ENCODE measurements at regions not wholly inside any gene's neighbourhood (a gene's known extent, or its start where the extent isn't known, plus 50 kb on each side); places are given as distances from the start of the nearest gene placed in this dataset.

DNA sequence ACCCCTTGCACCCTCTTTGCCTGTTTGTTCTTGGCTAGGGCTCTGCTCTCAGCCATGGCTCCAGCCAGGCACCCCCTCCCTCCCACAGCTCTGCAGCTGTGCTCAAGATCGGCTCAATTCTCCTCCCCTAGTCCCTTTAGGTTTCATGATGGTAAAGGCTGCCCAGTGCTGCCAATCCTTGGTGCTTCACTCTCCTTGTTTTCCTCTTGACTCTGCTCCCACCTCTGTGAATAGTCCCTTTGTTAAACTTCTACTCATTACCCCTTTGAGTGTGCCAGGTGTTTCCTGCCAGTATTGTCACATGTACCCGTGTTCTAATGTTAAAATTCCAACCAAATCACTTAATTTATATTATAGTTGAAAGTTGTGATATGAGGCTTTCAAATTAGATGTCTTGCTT lies 101.0 kb upstream of the CERS6 start:
- TF ChIP-seq, protein P1, sequence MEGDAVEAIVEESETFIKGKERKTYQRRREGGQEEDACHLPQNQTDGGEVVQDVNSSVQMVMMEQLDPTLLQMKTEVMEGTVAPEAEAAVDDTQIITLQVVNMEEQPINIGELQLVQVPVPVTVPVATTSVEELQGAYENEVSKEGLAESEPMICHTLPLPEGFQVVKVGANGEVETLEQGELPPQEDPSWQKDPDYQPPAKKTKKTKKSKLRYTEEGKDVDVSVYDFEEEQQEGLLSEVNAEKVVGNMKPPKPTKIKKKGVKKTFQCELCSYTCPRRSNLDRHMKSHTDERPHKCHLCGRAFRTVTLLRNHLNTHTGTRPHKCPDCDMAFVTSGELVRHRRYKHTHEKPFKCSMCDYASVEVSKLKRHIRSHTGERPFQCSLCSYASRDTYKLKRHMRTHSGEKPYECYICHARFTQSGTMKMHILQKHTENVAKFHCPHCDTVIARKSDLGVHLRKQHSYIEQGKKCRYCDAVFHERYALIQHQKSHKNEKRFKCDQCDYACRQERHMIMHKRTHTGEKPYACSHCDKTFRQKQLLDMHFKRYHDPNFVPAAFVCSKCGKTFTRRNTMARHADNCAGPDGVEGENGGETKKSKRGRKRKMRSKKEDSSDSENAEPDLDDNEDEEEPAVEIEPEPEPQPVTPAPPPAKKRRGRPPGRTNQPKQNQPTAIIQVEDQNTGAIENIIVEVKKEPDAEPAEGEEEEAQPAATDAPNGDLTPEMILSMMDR (IDR thresholded peaks at IDR 0.05) = no peak
- H3K4me3 Mint-ChIP-seq (ENCODE audit: unreplicated experiment) = no peak overlapping the region
- DNase-seq (ENCODE audit: low spot score) = no peak
- H3K4me1 Mint-ChIP-seq (ENCODE audit: low read depth) = peaks cover 5% of the 10 kb centered on the region
- H3K36me3 Mint-ChIP-seq (ENCODE audit: low read depth) = peaks cover 8% of the 10 kb centered on the region
- no peak overlapping the region for H3K27ac Mint-ChIP-seq (ENCODE audit: unreplicated experiment)
- H3K27me3 Mint-ChIP-seq (ENCODE audit: low read depth) = peaks cover 5% of the 10 kb centered on the region
- H3K9me3 Mint-ChIP-seq (ENCODE audit: low read depth) = peaks cover 10% of the 10 kb centered on the region

DNA sequence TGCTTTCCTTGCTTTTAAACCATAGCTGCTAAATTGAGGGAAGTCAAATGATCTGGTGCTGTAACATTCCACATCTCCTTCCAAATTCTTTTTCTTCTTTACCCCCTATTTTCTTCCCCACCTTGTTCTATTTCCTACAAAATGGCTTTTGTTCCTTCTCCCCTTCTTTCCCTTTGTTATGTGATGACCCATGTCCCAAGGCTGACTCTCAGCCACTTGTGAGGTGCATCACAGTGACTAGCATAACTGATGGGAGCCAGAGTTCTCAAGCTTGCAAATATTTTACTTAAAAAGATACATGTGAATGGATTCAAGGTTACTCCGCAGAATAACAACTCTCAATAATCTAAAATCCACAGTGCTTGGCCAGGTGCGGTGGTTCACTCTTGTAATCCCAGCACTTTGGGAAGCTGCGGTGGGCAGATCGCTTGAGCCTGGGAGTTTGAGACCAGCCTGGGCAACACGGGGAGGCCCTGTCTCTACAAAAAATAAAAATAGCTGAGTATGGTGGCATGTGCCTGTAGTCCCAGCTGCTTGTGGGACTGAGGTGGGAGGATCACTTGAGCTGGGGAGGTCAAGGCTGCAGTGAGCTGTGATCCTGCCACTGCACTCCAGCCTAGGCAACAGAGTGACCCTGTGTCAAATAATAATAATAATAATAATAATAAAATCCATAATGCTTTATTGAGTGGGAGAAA lies 100.1 kb upstream of the CERS6 start:
- Mint-ChIP-seq H3K27me3 (ENCODE audit: low read depth) (peaks cover 5% of the 10 kb centered on the region), H3K4me1 (ENCODE audit: low read depth) (peaks cover 5% of the 10 kb centered on the region), H3K4me3 (ENCODE audit: unreplicated experiment) (no peak overlapping the region), H3K27ac (ENCODE audit: unreplicated experiment) (no peak overlapping the region), H3K36me3 (ENCODE audit: low read depth) (peaks cover 8% of the 10 kb centered on the region), H3K9me3 (ENCODE audit: low read depth) (peaks cover 10% of the 10 kb centered on the region)
- TF ChIP-seq, protein P1 (IDR thresholded peaks at IDR 0.05) = no peak
- DNase-seq (ENCODE audit: low spot score) = no peak

DNA sequence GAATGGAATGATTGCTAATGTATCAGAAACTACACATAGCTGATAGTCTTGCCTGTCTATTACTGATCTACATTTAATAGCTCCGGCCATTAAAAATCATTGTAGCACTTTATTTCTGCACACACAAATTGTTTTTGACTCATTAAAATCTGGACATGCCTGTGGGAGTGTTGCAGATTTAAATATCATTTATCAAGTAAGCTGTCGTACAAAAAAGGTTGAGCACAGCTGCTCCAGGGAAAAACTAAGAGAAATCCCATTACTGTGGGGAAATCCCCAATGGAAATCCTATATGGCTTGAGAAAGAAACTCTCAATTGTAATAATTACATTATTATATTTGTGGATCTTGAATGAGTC lies 99.6 kb upstream of the CERS6 start:
- H3K27me3 Mint-ChIP-seq (ENCODE audit: low read depth) = peaks cover 5% of the 10 kb centered on the region
- TF ChIP-seq, protein P1 (IDR thresholded peaks at IDR 0.05) = no peak
- no peak overlapping the region for H3K27ac Mint-ChIP-seq (ENCODE audit: unreplicated experiment)
- H3K4me3 Mint-ChIP-seq (ENCODE audit: unreplicated experiment) = no peak overlapping the region
- H3K4me1 Mint-ChIP-seq (ENCODE audit: low read depth) = peaks cover 3% of the 10 kb centered on the region
- no peak for DNase-seq (ENCODE audit: low spot score)
- H3K36me3 Mint-ChIP-seq (ENCODE audit: low read depth) = peaks cover 8% of the 10 kb centered on the region
- H3K9me3 Mint-ChIP-seq (ENCODE audit: low read depth) = peaks cover 10% of the 10 kb centered on the region

DNA sequence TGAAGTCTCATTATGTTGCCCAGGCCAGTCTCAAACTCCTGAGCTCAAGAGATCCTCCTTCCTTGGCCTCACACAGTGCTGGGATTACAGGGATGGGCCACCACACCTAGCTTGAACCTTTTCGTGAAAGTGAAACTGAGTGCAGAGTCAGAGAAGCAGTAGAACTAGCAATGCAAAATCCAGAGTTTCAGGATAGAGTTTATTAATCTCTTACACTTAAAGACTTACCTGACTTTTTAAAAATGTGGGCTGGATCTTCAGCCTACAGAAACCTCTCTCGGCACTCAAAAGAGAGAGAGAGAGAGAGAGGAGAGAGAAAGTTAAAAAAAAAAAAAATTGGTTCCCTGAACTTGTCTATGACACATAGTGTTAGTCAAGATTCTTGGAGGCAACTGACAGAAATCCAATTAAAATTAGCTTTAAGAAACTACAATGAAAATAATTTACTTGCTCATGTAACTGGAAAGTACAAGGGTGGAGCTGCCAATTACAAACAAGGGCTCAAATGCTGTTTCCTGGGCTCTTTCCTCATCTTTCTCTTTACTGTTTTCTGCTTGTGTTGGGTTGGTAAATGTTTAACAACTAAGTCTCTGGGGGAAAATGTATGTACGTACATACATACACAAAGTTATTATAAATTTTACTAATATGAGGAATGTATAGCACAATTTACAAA lies 98.1 kb upstream of the CERS6 start:
- Mint-ChIP-seq H3K27me3 (ENCODE audit: low read depth) (peaks cover 5% of the 10 kb centered on the region), H3K4me1 (ENCODE audit: low read depth) (no peaks in the 10 kb centered on the region), H3K36me3 (ENCODE audit: low read depth) (peaks cover 8% of the 10 kb centered on the region), H3K9me3 (ENCODE audit: low read depth) (peaks cover 9% of the 10 kb centered on the region), H3K4me3 (ENCODE audit: unreplicated experiment) (no peak overlapping the region), H3K27ac (ENCODE audit: unreplicated experiment) (no peak overlapping the region)
- DNase-seq (ENCODE audit: low spot score) = no peak
- TF ChIP-seq, protein P1 (IDR thresholded peaks at IDR 0.05) = no peak

DNA sequence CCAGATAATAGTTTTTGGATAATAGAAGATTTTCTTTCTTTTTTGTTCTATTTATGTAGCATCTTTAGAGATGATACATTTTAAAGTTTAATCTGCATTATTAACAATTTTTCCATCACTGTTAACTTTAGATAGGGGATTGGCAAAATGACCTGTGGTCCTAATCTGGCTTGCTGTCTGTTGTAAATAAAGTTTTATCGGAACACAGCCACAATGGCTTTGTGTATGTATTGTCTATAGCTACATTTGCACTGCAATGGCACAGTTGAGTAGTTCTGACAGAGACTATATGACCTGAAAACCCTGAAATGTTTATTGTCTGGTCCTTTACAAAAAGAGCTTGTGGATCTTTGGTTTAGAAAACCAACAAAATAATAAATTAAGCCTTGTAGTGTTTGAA lies 97.0 kb upstream of the CERS6 start:
- TF ChIP-seq, protein P1 (IDR thresholded peaks at IDR 0.05) = no peak
- Mint-ChIP-seq H3K27ac (ENCODE audit: unreplicated experiment) (no peak overlapping the region), H3K27me3 (ENCODE audit: low read depth) (peaks cover 5% of the 10 kb centered on the region), H3K36me3 (ENCODE audit: low read depth) (peaks cover 4% of the 10 kb centered on the region), H3K4me1 (ENCODE audit: low read depth) (no peaks in the 10 kb centered on the region), H3K4me3 (ENCODE audit: unreplicated experiment) (no peak overlapping the region), H3K9me3 (ENCODE audit: low read depth) (no peaks in the 10 kb centered on the region)
- no peak for DNase-seq (ENCODE audit: low spot score)
